ENCODE measurements at regions not wholly inside any gene's neighbourhood (a gene's known extent, or its start where the extent isn't known, plus 50 kb on each side); places are given as distances from the start of the nearest gene placed in this dataset.
"Not testable (repeated sequence)": the region's sequence is repeated elsewhere in the genome, so short reads cannot be mapped to it uniquely, and the experiment has no call there.

- Histone ChIP-seq H3K4me3 (ENCODE audit: control insufficient read depth in 1 of 2, extremely low read depth in 1 of 2, low read length in 1 of 2) (no peak overlapping the region), H3K27me3 (replicated peaks in 1 of 2; ENCODE audit: control insufficient read depth in 2 of 2, extremely low read depth in 1 of 2, insufficient read depth in 2 of 2, low read length in 1 of 2) (no peaks in the 10 kb centered on the region), H3K9me3 (no peaks in the 10 kb centered on the region), H3K27ac (ENCODE audit: low read length) (no peak overlapping the region), H3K36me3 (ENCODE audit: control insufficient read depth in 2 of 2, extremely low read depth in 1 of 2, insufficient read depth in 1 of 2, low read length in 1 of 2) (no peaks in the 10 kb centered on the region), H3K4me1 (ENCODE audit: control insufficient read depth in 1 of 2, extremely low read depth in 1 of 2, insufficient read depth in 2 of 2, low read length in 2 of 2) (no peaks in the 10 kb centered on the region)
- H3K4me1 Mint-ChIP-seq: peaks cover 38 to 49% (median 38%) of the 10 kb centered on the region in 3 donors
- no peaks in the 10 kb centered on the region for H3K27me3 Mint-ChIP-seq
- H3K4me3 Mint-ChIP-seq: no peak overlapping the region
- H3K36me3 Mint-ChIP-seq: peaks cover 23% of the 10 kb centered on the region
- DNase-seq: no peak
- POLR2A ChIA-PET: no interaction called here
- WGBS (ENCODE audit: insufficient coverage): 100% methylated on average over 1 of the region's 3 CpGs
- ATAC-seq (replicated peaks in 1 of 4): no peak
- H3K9me3 Mint-ChIP-seq: no peaks in the 10 kb centered on the region
- CTCF ChIA-PET: no interaction called here
- H3K27ac Mint-ChIP-seq: no peak overlapping the region
Observed at GRCh38 chr10:45513551-45513950, 139.5 kb downstream of the ALOX5 start.

- H3K9me3 ChIP-seq; H3K4me3 Mint-ChIP-seq; H3K4me3 ChIP-seq (ENCODE audit: control insufficient read depth in 1 of 2, extremely low read depth in 1 of 2, low read length in 1 of 2); DNase-seq; H3K4me1 ChIP-seq (ENCODE audit: control insufficient read depth in 1 of 2, extremely low read depth in 1 of 2, insufficient read depth in 2 of 2, low read length in 2 of 2); H3K27ac ChIP-seq (ENCODE audit: low read length); H3K36me3 ChIP-seq (ENCODE audit: control insufficient read depth in 2 of 2, extremely low read depth in 1 of 2, insufficient read depth in 1 of 2, low read length in 1 of 2); ATAC-seq (replicated peaks in 1 of 4); CTCF ChIA-PET; H3K27me3 ChIP-seq (replicated peaks in 1 of 2; ENCODE audit: control insufficient read depth in 2 of 2, extremely low read depth in 1 of 2, insufficient read depth in 2 of 2, low read length in 1 of 2); POLR2A ChIA-PET; H3K27ac Mint-ChIP-seq; H3K27me3 Mint-ChIP-seq; H3K9me3 Mint-ChIP-seq: not testable (repeated sequence)
- Mint-ChIP-seq H3K36me3 (peaks cover 18% of the 10 kb centered on the region), H3K4me1 (peaks cover 26 to 37% (median 27%) of the 10 kb centered on the region in 3 donors)
- WGBS (ENCODE audit: insufficient coverage): 98% methylated on average over 17 of the region's 37 CpGs
Observed at GRCh38 chr10:45511926-45512325, 137.9 kb downstream of the ALOX5 start.

- no peak for ATAC-seq (replicated peaks in 1 of 4)
- ChIA-PET POLR2A (interaction anchor here in 1 of 2 donors (0.6 kb wide), 1 partner anchor 288 kb away, joined by 6 read pairs; no protein-coding TSS in a partner anchor), CTCF (no interaction called here)
- Mint-ChIP-seq H3K36me3 (peaks cover 12% of the 10 kb centered on the region), H3K9me3 (no peaks in the 10 kb centered on the region), H3K4me3 (no peak overlapping the region), H3K27ac (no peak overlapping the region), H3K4me1 (peaks cover 10 to 22% (median 20%) of the 10 kb centered on the region in 3 donors), H3K27me3 (no peaks in the 10 kb centered on the region)
- no peaks in the 10 kb centered on the region for H3K27me3 ChIP-seq (replicated peaks in 1 of 2; ENCODE audit: control insufficient read depth in 2 of 2, extremely low read depth in 1 of 2, insufficient read depth in 2 of 2, low read length in 1 of 2)
- H3K9me3 ChIP-seq: no peaks in the 10 kb centered on the region
- no peak for DNase-seq
- no peaks in the 10 kb centered on the region for H3K36me3 ChIP-seq (ENCODE audit: control insufficient read depth in 2 of 2, extremely low read depth in 1 of 2, insufficient read depth in 1 of 2, low read length in 1 of 2)
- no peak overlapping the region for H3K4me3 ChIP-seq (ENCODE audit: control insufficient read depth in 1 of 2, extremely low read depth in 1 of 2, low read length in 1 of 2)
- H3K4me1 ChIP-seq (ENCODE audit: control insufficient read depth in 1 of 2, extremely low read depth in 1 of 2, insufficient read depth in 2 of 2, low read length in 2 of 2): no peaks in the 10 kb centered on the region
- no peak overlapping the region for H3K27ac ChIP-seq (ENCODE audit: low read length)
Observed at GRCh38 chr10:45509491-45509890, 135.5 kb downstream of the ALOX5 start.

GRCh38 chr10:45505311-45505710 is 131.3 kb downstream of the ALOX5 start:
- ATAC-seq (replicated peaks in 1 of 4): no peak
- no peaks in the 10 kb centered on the region for H3K9me3 ChIP-seq
- Mint-ChIP-seq H3K27me3 (no peaks in the 10 kb centered on the region), H3K36me3 (peaks cover 12% of the 10 kb centered on the region), H3K4me1 (peaks cover 22 to 31% (median 30%) of the 10 kb centered on the region in 3 donors), H3K27ac (no peak overlapping the region), H3K9me3 (no peaks in the 10 kb centered on the region), H3K4me3 (no peak overlapping the region)
- CTCF ChIA-PET: no interaction called here
- H3K4me3 ChIP-seq (ENCODE audit: control insufficient read depth in 1 of 2, extremely low read depth in 1 of 2, low read length in 1 of 2): no peak overlapping the region
- H3K4me1 ChIP-seq (ENCODE audit: control insufficient read depth in 1 of 2, extremely low read depth in 1 of 2, insufficient read depth in 2 of 2, low read length in 2 of 2): no peaks in the 10 kb centered on the region
- DNase-seq: no peak
- no peak overlapping the region for H3K27ac ChIP-seq (ENCODE audit: low read length)
- no CpG with 5 or more reads among the region's 2 CpGs for WGBS (ENCODE audit: insufficient coverage)
- H3K36me3 ChIP-seq (ENCODE audit: control insufficient read depth in 2 of 2, extremely low read depth in 1 of 2, insufficient read depth in 1 of 2, low read length in 1 of 2): no peaks in the 10 kb centered on the region
- no peaks in the 10 kb centered on the region for H3K27me3 ChIP-seq (replicated peaks in 1 of 2; ENCODE audit: control insufficient read depth in 2 of 2, extremely low read depth in 1 of 2, insufficient read depth in 2 of 2, low read length in 1 of 2)
- POLR2A ChIA-PET: no interaction called here

- no peaks in the 10 kb centered on the region for H3K27me3 ChIP-seq (replicated peaks in 1 of 2; ENCODE audit: control insufficient read depth in 2 of 2, extremely low read depth in 1 of 2, insufficient read depth in 2 of 2, low read length in 1 of 2)
- H3K4me3 Mint-ChIP-seq: no peak overlapping the region
- H3K36me3 Mint-ChIP-seq: peaks cover 17% of the 10 kb centered on the region
- H3K9me3 Mint-ChIP-seq: peaks cover under 1 to 2% (median 1%) of the 10 kb centered on the region in 3 donors
- H3K27ac ChIP-seq (ENCODE audit: low read length): no peak overlapping the region
- H3K27me3 Mint-ChIP-seq: no peaks in the 10 kb centered on the region
- CTCF ChIA-PET: no interaction called here
- H3K36me3 ChIP-seq (ENCODE audit: control insufficient read depth in 2 of 2, extremely low read depth in 1 of 2, insufficient read depth in 1 of 2, low read length in 1 of 2): no peaks in the 10 kb centered on the region
- H3K4me3 ChIP-seq (ENCODE audit: control insufficient read depth in 1 of 2, extremely low read depth in 1 of 2, low read length in 1 of 2): no peak overlapping the region
- peaks cover 29 to 36% (median 31%) of the 10 kb centered on the region in 3 donors for H3K4me1 Mint-ChIP-seq
- H3K4me1 ChIP-seq (ENCODE audit: control insufficient read depth in 1 of 2, extremely low read depth in 1 of 2, insufficient read depth in 2 of 2, low read length in 2 of 2): no peaks in the 10 kb centered on the region
- no peaks in the 10 kb centered on the region for H3K9me3 ChIP-seq
- H3K27ac Mint-ChIP-seq: no peak overlapping the region
- ATAC-seq (replicated peaks in 1 of 4) (no peak), DNase-seq (no peak)
- POLR2A ChIA-PET: no interaction called here
Observed at GRCh38 chr10:45502458-45502857, 128.4 kb downstream of the ALOX5 start.

- H3K27me3 Mint-ChIP-seq: no peaks in the 10 kb centered on the region
- H3K27ac Mint-ChIP-seq: no peak overlapping the region
- Histone ChIP-seq H3K9me3 (no peaks in the 10 kb centered on the region), H3K27ac (ENCODE audit: low read length) (no peak overlapping the region), H3K36me3 (ENCODE audit: control insufficient read depth in 2 of 2, extremely low read depth in 1 of 2, insufficient read depth in 1 of 2, low read length in 1 of 2) (no peaks in the 10 kb centered on the region), H3K4me3 (ENCODE audit: control insufficient read depth in 1 of 2, extremely low read depth in 1 of 2, low read length in 1 of 2) (no peak overlapping the region), H3K4me1 (ENCODE audit: control insufficient read depth in 1 of 2, extremely low read depth in 1 of 2, insufficient read depth in 2 of 2, low read length in 2 of 2) (no peaks in the 10 kb centered on the region), H3K27me3 (replicated peaks in 1 of 2; ENCODE audit: control insufficient read depth in 2 of 2, extremely low read depth in 1 of 2, insufficient read depth in 2 of 2, low read length in 1 of 2) (no peaks in the 10 kb centered on the region)
- DNase-seq (no peak), ATAC-seq (replicated peaks in 1 of 4) (no peak)
- peaks cover 4 to 9% (median 5%) of the 10 kb centered on the region in 3 donors for H3K9me3 Mint-ChIP-seq
- H3K4me3 Mint-ChIP-seq: no peak overlapping the region
- peaks cover 31 to 37% (median 33%) of the 10 kb centered on the region in 3 donors for H3K4me1 Mint-ChIP-seq
- ChIA-PET CTCF (no interaction called here), POLR2A (interaction anchor here in 1 of 2 donors (0.6 kb wide), 1 partner anchor 269 kb away, joined by 9 read pairs; no protein-coding TSS in a partner anchor)
- H3K36me3 Mint-ChIP-seq: peaks cover 21% of the 10 kb centered on the region
Observed at GRCh38 chr10:45501791-45502190, 127.8 kb downstream of the ALOX5 start.

DNA sequence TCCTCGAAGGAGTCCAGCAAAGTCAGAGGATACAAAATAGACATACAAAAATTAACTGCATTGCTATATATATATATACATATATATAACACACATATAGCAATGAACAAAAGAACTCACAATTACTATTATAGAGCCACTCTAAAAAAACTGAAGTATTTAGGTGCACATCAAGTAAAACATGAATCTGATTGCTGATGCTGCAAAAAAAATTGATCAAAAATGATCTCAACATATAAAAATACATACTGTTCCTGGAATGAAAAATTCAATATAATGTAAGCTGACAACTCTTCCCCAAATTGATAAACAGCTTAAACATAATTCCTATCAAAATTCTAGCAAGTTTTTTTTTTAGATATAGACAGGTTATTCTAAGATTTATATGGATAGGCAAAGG is 126.8 kb downstream of the ALOX5 start:
- H3K36me3 ChIP-seq (ENCODE audit: control insufficient read depth in 2 of 2, extremely low read depth in 1 of 2, insufficient read depth in 1 of 2, low read length in 1 of 2): no peaks in the 10 kb centered on the region
- WGBS (ENCODE audit: insufficient coverage): no CpG with 5 or more reads among the region's 1 CpG
- Mint-ChIP-seq H3K9me3 (peaks cover 4 to 13% (median 7%) of the 10 kb centered on the region in 3 donors), H3K4me3 (no peak overlapping the region), H3K27ac (no peak overlapping the region), H3K27me3 (no peaks in the 10 kb centered on the region), H3K36me3 (peaks cover 22% of the 10 kb centered on the region), H3K4me1 (peaks cover 29 to 38% (median 31%) of the 10 kb centered on the region in 3 donors)
- POLR2A ChIA-PET: interaction anchor here in 1 of 2 donors (0.7 kb wide), 1 partner anchor 167 kb away, joined by 3 read pairs; no protein-coding TSS in a partner anchor
- H3K4me1 ChIP-seq (ENCODE audit: control insufficient read depth in 1 of 2, extremely low read depth in 1 of 2, insufficient read depth in 2 of 2, low read length in 2 of 2): no peaks in the 10 kb centered on the region
- DNase-seq: no peak
- CTCF ChIA-PET: no interaction called here
- H3K9me3 ChIP-seq: peaks cover 5% of the 10 kb centered on the region
- H3K27ac ChIP-seq (ENCODE audit: low read length): no peak overlapping the region
- no peaks in the 10 kb centered on the region for H3K27me3 ChIP-seq (replicated peaks in 1 of 2; ENCODE audit: control insufficient read depth in 2 of 2, extremely low read depth in 1 of 2, insufficient read depth in 2 of 2, low read length in 1 of 2)
- ATAC-seq (replicated peaks in 1 of 4): no peak
- no peak overlapping the region for H3K4me3 ChIP-seq (ENCODE audit: control insufficient read depth in 1 of 2, extremely low read depth in 1 of 2, low read length in 1 of 2)
